ENCODE measurements at regions not wholly inside any gene's neighbourhood (a gene's known extent, or its start where the extent isn't known, plus 50 kb on each side); places are given as distances from the start of the nearest gene placed in this dataset.

GRCh38 chr5:39948867-39949468 is 524.2 kb upstream of the DAB2 start:
- DNase-seq (ENCODE audit: low spot score in 2 of 2) = no peak
- H3K27me3 ChIP-seq = no peaks in the 10 kb centered on the region
- no peak overlapping the region for H3K4me3 ChIP-seq
- peaks cover 4% of the 10 kb centered on the region for H3K4me1 ChIP-seq
- no peaks in the 10 kb centered on the region for H3K36me3 ChIP-seq
- H3K9me3 ChIP-seq = no peaks in the 10 kb centered on the region
- WGBS = 48% methylated on average over 2 of the region's 2 CpGs
- no peak for TF ChIP-seq POLR2AphosphoS5 (IDR thresholded peaks at IDR 0.05)
- TF ChIP-seq POLR2A (IDR thresholded peaks at IDR 0.05) = no peak
- peak; percentile 22 to 59 for TF ChIP-seq CTCF (IDR thresholded peaks at IDR 0.05)
- H3K27ac ChIP-seq = no peak overlapping the region

DNA sequence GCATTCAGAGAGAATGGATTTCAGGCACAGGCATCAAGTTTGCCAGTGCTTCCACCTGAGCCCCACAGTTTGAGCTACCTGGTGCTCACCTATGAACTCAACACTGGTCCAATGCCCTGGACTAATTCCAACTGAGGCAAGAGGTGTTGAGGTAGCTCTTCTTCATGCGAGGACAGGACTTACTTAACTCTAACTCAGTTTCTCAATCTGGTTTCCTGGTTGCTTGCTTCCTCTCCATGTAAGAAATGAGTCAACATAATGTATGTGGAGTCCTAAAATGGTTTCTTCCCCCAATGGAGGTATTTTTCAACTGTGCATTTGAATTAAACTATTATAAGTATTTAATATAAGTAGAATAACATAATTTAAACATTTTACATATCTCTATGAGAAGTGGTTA is 523.6 kb upstream of the DAB2 start:
- WGBS = 88% methylated on average over 1 of the region's 1 CpG
- Histone ChIP-seq H3K9me3 (no peaks in the 10 kb centered on the region), H3K27ac (no peak overlapping the region), H3K4me1 (peaks cover 4% of the 10 kb centered on the region), H3K27me3 (no peaks in the 10 kb centered on the region), H3K36me3 (no peaks in the 10 kb centered on the region), H3K4me3 (no peak overlapping the region)
- no peak for TF ChIP-seq EP300 (IDR thresholded peaks at IDR 0.05)
- TF ChIP-seq POLR2AphosphoS5 (IDR thresholded peaks at IDR 0.05) = no peak
- TF ChIP-seq POLR2A (IDR thresholded peaks at IDR 0.05) = no peak
- TF ChIP-seq CTCF (IDR thresholded peaks at IDR 0.05) = no peak
- DNase-seq (ENCODE audit: low spot score in 2 of 2) = no peak

DNA sequence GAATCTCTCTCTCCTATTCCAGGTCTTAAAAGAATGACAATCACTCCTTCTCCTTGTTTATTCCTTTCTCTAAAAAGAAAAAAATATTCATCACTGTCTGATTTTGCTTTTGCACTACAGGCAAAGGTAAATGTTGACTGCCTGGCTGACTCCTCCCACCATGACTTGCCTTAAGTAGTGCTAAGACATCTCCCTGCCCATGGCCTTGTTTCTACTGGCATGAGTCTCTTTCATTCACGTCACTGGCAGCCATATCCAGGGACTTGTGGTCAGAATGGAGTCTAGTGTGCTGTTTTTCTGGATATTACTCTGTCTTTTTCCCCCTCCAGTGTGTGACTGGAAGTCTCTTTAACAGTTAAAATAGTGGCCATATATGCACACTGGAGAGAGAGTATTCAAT is 522.9 kb upstream of the DAB2 start:
- Histone ChIP-seq H3K27ac (no peak overlapping the region), H3K36me3 (no peaks in the 10 kb centered on the region), H3K4me3 (no peak overlapping the region), H3K9me3 (no peaks in the 10 kb centered on the region), H3K27me3 (no peaks in the 10 kb centered on the region), H3K4me1 (peaks cover 4% of the 10 kb centered on the region)
- TF ChIP-seq EP300 (IDR thresholded peaks at IDR 0.05) (no peak), POLR2AphosphoS5 (IDR thresholded peaks at IDR 0.05) (no peak), CTCF (IDR thresholded peaks at IDR 0.05) (no peak), POLR2A (IDR thresholded peaks at IDR 0.05) (no peak)
- DNase-seq (ENCODE audit: low spot score in 2 of 2) = no peak
- WGBS = 53% methylated on average over 1 of the region's 1 CpG

DNA sequence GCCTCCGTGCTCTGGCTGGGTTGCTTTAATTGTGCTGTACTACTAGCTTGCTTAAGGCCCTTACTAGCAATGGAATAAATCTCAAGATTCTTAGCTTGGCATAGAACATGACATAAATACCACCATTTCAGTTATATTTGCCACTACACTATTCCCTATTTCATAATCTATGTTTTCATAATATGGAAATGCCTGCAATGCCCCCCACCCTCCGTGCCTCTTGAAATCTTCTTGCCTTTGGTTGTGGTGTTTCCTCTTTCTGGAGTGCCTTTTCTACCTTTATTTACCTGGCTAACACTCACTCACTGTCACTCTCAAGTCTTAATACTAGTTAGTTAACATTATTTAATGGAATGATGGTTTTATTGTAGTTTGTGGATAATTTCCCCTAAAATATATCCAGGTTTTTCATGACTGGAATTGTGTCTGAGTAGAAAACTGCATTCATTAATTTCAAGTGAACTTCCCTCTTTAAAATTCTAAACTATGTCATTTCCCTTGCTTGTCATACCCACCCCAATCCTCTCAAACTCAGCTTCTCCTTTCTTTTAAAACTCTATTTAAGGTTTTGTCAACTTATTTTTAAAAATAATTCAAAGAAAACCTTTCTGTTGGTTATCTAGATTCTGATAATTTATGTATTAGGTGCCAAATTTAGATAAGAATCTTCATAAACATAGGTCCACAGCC is 521.7 kb upstream of the DAB2 start:
- TF ChIP-seq EP300 (IDR thresholded peaks at IDR 0.05) (no peak), POLR2A (IDR thresholded peaks at IDR 0.05) (no peak), POLR2AphosphoS5 (IDR thresholded peaks at IDR 0.05) (no peak), CTCF (IDR thresholded peaks at IDR 0.05) (no peak)
- H3K9me3 ChIP-seq = no peaks in the 10 kb centered on the region
- no peak for DNase-seq (ENCODE audit: low spot score in 2 of 2)
- no peak overlapping the region for H3K27ac ChIP-seq
- H3K4me1 ChIP-seq = peaks cover 4% of the 10 kb centered on the region
- H3K36me3 ChIP-seq = no peaks in the 10 kb centered on the region
- WGBS = 90% methylated on average over 2 of the region's 2 CpGs
- no peak overlapping the region for H3K4me3 ChIP-seq
- H3K27me3 ChIP-seq = no peaks in the 10 kb centered on the region

DNA sequence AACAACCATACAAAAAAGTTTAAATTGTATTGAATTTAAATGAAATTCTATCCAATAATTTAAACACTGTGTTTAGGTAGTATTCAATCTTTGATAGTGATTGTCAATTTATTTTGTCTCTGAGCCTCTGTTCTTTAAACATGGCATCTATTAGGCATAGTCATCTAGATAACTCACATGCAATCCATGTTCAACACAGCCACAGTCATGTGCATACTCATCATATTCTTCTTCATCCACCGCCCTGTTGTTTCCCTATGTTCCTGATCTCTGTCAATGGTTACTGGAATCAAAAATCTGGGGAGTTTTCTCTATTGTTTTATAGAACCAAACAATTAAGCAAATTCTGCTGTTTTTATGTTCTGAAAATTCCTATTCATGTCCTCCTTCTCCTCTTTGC is 521.1 kb upstream of the DAB2 start:
- no peak overlapping the region for H3K4me3 ChIP-seq
- no peak for DNase-seq (ENCODE audit: low spot score in 2 of 2)
- 97% methylated on average over 1 of the region's 1 CpG for WGBS
- no peak for TF ChIP-seq EP300 (IDR thresholded peaks at IDR 0.05)
- no peak for TF ChIP-seq POLR2AphosphoS5 (IDR thresholded peaks at IDR 0.05)
- TF ChIP-seq POLR2A (IDR thresholded peaks at IDR 0.05) = no peak
- no peak for TF ChIP-seq CTCF (IDR thresholded peaks at IDR 0.05)
- no peaks in the 10 kb centered on the region for H3K9me3 ChIP-seq
- H3K27ac ChIP-seq = no peak overlapping the region
- no peaks in the 10 kb centered on the region for H3K36me3 ChIP-seq
- H3K4me1 ChIP-seq = peaks cover 4% of the 10 kb centered on the region
- no peaks in the 10 kb centered on the region for H3K27me3 ChIP-seq
